Hematopoietic multipotent progenitor cell (in vitro differentiated cells): ENCODE measurements at regions not wholly inside any gene's neighbourhood (a gene's known extent, or its start where the extent isn't known, plus 50 kb on each side); places are given as distances from the start of the nearest gene placed in this dataset.
"Not testable (repeated sequence)": the region's sequence is repeated elsewhere in the genome, so short reads cannot be mapped to it uniquely, and the experiment has no call there.

Source experiments
- DNase-seq, 3 donors: peaks; one replicate each; pipeline ENCODE4 v3.0.0-alpha.2; 2011 to 2015; ENCODE audit warnings: low read depth in 2 of 3, low spot score in 2 of 3

- no peak for DNase-seq
Measured at GRCh38 chr18:60883587-60883986, 449.6 kb upstream of the CDH20 start.

GRCh38 chr18:60888071-60888624 lies 445.1 kb upstream of the CDH20 start:
- no peak for DNase-seq

GRCh38 chr18:60889442-60889841 lies 443.8 kb upstream of the CDH20 start:
- DNase-seq, result no peak

GRCh38 chr18:60891936-60892335 lies 441.3 kb upstream of the CDH20 start:
- DNase-seq, result no peak

- no peak for DNase-seq
Measured at GRCh38 chr18:60892441-60892840, 440.8 kb upstream of the CDH20 start.

- no peak for DNase-seq
Measured at GRCh38 chr18:60892855-60893254, 440.4 kb upstream of the CDH20 start.

- no peak for DNase-seq
Measured at GRCh38 chr18:60893355-60894097, 439.7 kb upstream of the CDH20 start.

GRCh38 chr18:60894254-60894945 lies 438.8 kb upstream of the CDH20 start:
- DNase-seq, result no peak

- DNase-seq, result no peak
Measured at GRCh38 chr18:60895181-60895580, 438.0 kb upstream of the CDH20 start.

GRCh38 chr18:60898111-60898510 lies 435.1 kb upstream of the CDH20 start:
- DNase-seq, result no peak

- DNase-seq, result no peak
Measured at GRCh38 chr18:60905699-60906098, 427.5 kb upstream of the CDH20 start.

GRCh38 chr18:60910534-60910933 lies 422.7 kb upstream of the CDH20 start:
- DNase-seq, result no peak

- no peak for DNase-seq
Measured at GRCh38 chr18:60911504-60911903, 421.7 kb upstream of the CDH20 start.

GRCh38 chr18:60915160-60915559 lies 418.1 kb upstream of the CDH20 start:
- no peak for DNase-seq

GRCh38 chr18:60918862-60919261 lies 414.4 kb upstream of the CDH20 start:
- not testable (repeated sequence) for DNase-seq

- no peak for DNase-seq
Measured at GRCh38 chr18:60925892-60926291, 407.3 kb upstream of the CDH20 start.

GRCh38 chr18:60929966-60930365 lies 403.3 kb upstream of the CDH20 start:
- DNase-seq, result no peak

- no peak for DNase-seq
Measured at GRCh38 chr18:60935041-60935910, 398.0 kb upstream of the CDH20 start.

- peak in 1 of 3 donors; percentile 9 for DNase-seq
Measured at GRCh38 chr18:60936101-60936500, 397.1 kb upstream of the CDH20 start.

GRCh38 chr18:60943297-60943696 lies 389.9 kb upstream of the CDH20 start:
- DNase-seq, result no peak

- DNase-seq, result no peak
Measured at GRCh38 chr18:60950634-60951033, 382.6 kb upstream of the CDH20 start.
